ENCODE measurements at regions not wholly inside any gene's neighbourhood (a gene's known extent, or its start where the extent isn't known, plus 50 kb on each side); places are given as distances from the start of the nearest gene placed in this dataset.

DNA sequence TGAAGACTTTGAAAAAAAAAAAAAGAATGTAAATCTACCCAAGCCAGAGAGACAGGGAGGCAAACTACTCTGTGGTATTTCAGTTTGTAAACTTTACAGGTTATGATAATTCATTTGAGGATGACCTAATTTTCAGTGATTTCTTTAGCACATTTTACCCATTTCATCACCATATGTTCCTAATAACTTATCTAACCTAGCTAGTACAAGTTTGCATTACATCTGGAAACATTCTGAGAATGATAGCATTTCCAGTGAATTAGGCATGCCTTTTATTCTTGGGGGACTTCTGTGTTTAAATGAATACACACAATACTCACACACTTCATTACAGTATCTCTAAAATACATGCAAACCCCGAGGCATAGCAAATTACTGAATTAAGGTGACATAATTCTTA is 1055.5 kb downstream of the PCDH18 start:
- intact Hi-C loops (cut with DNase I) = no loop called here
- H3K27me3 ChIP-seq = no peaks in the 10 kb centered on the region
- no peaks in the 10 kb centered on the region for H3K9me3 ChIP-seq
- no peak for TF ChIP-seq CTCF (IDR thresholded peaks at IDR 0.05)
- ATAC-seq (no peak), DNase-seq (no peak)
- no peaks in the 10 kb centered on the region for H3K4me1 ChIP-seq
- no peak overlapping the region for H3K27ac ChIP-seq
- no peaks in the 10 kb centered on the region for H3K36me3 ChIP-seq
- H3K4me3 ChIP-seq = no peak overlapping the region

DNA sequence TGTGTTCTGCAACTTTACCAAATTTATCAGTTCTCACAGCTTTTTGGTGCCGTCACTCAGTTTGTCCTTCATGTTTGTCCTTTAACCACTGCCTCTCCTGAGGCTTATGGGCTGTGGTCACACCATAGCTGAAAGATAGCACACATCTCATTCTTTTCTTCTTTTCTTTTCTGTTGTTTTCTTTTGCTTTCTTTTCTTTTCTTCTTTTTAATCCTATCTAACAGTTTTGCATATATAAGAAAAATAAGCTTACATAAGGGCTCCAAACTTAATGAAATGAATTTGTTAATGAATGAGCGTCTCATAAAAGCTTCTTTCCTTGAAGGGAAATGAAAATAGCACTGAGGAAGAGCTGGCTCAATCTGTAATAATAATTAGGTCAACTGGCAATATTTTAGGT is 1061.2 kb downstream of the PCDH18 start:
- H3K4me3 ChIP-seq = no peak overlapping the region
- ATAC-seq (no peak), DNase-seq (no peak)
- H3K36me3 ChIP-seq = no peaks in the 10 kb centered on the region
- peaks cover 10% of the 10 kb centered on the region for H3K9me3 ChIP-seq
- H3K4me1 ChIP-seq = no peaks in the 10 kb centered on the region
- TF ChIP-seq CTCF (IDR thresholded peaks at IDR 0.05) = no peak
- no peaks in the 10 kb centered on the region for H3K27me3 ChIP-seq
- intact Hi-C loops (cut with DNase I) = no loop called here
- H3K27ac ChIP-seq = no peak overlapping the region

DNA sequence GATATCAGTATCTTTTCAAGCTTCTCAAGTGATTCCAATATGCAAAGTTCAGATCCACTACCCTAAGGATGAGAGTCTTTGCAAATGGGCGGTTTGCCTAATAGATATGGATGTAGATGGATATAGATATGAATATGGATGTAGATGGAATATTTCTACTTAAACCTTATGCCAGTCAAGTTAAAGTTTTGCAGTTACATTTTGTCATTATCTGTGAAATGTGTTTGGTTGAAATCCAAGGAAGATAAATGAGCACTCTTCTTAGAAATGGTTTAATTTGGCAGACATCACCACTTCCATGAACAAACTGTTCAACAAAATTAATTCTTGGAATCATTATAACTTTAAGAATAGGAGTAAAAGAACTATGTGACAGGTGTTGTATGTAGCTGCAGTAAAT is 1066.6 kb downstream of the PCDH18 start:
- H3K27me3 ChIP-seq = no peaks in the 10 kb centered on the region
- H3K4me3 ChIP-seq = no peak overlapping the region
- no peak for DNase-seq
- H3K4me1 ChIP-seq = no peaks in the 10 kb centered on the region
- intact Hi-C loops (cut with DNase I) = no loop called here
- no peaks in the 10 kb centered on the region for H3K36me3 ChIP-seq
- H3K9me3 ChIP-seq = peaks cover 10% of the 10 kb centered on the region
- H3K27ac ChIP-seq = no peak overlapping the region
- no peak for ATAC-seq
- TF ChIP-seq CTCF (IDR thresholded peaks at IDR 0.05) = no peak

GRCh38 chr4:136463941-136464340 is 1068.4 kb downstream of the PCDH18 start:
- TF ChIP-seq CTCF (IDR thresholded peaks at IDR 0.05) = no peak
- DNase-seq (no peak), ATAC-seq (no peak)
- Histone ChIP-seq H3K4me1 (no peaks in the 10 kb centered on the region), H3K9me3 (peaks cover 5% of the 10 kb centered on the region), H3K27ac (no peak overlapping the region), H3K27me3 (no peaks in the 10 kb centered on the region), H3K36me3 (no peaks in the 10 kb centered on the region), H3K4me3 (no peak overlapping the region)
- intact Hi-C loops (cut with DNase I) = no loop called here

- no peak for DNase-seq
- H3K4me3 ChIP-seq = no peak overlapping the region
- no peaks in the 10 kb centered on the region for H3K4me1 ChIP-seq
- no peak for TF ChIP-seq CTCF (IDR thresholded peaks at IDR 0.05)
- no peaks in the 10 kb centered on the region for H3K9me3 ChIP-seq
- H3K36me3 ChIP-seq = no peaks in the 10 kb centered on the region
- ATAC-seq = no peak
- no peak overlapping the region for H3K27ac ChIP-seq
- H3K27me3 ChIP-seq = no peaks in the 10 kb centered on the region
- intact Hi-C loops (cut with DNase I) = no loop called here
Observed at GRCh38 chr4:136461533-136461932, 1070.8 kb downstream of the PCDH18 start.

- H3K4me1 ChIP-seq = no peaks in the 10 kb centered on the region
- DNase-seq = peak; percentile 43
- H3K4me3 ChIP-seq = no peak overlapping the region
- no peak overlapping the region for H3K27ac ChIP-seq
- H3K36me3 ChIP-seq = no peaks in the 10 kb centered on the region
- no peaks in the 10 kb centered on the region for H3K9me3 ChIP-seq
- no peak for TF ChIP-seq CTCF (IDR thresholded peaks at IDR 0.05)
- H3K27me3 ChIP-seq = no peaks in the 10 kb centered on the region
- intact Hi-C loops (cut with DNase I) = no loop called here
- peak; percentile 41 for ATAC-seq
Observed at GRCh38 chr4:136458326-136458725, 1074.0 kb downstream of the PCDH18 start.

All from upper lobe of right lung (tissue), 1 donor.